ENCODE measurements at regions not wholly inside any gene's neighbourhood (a gene's known extent, or its start where the extent isn't known, plus 50 kb on each side); places are given as distances from the start of the nearest gene placed in this dataset.

DNA sequence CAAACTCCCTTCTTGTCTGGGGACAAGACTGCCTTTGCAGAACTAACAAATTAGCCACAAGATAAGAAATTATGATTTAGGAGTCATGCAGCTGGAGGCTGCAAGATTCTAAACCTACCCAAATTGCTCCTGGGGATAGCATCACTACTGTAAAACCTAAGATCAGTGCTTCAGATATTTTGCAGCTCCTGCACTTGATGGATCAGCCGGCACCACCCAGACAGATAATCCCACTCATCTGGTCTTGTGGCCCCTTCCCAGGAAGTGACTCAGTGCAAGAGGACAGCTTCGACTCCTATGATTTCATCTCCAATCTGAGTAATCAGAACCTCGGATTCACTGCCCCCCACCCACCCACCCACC is 181.9 kb downstream of the AKR1D1 start:
- DNase-seq, result peak; percentile 39

GRCh38 chr7:138259675-138260074 is 183.4 kb downstream of the AKR1D1 start:
- DNase-seq, result no peak

DNA sequence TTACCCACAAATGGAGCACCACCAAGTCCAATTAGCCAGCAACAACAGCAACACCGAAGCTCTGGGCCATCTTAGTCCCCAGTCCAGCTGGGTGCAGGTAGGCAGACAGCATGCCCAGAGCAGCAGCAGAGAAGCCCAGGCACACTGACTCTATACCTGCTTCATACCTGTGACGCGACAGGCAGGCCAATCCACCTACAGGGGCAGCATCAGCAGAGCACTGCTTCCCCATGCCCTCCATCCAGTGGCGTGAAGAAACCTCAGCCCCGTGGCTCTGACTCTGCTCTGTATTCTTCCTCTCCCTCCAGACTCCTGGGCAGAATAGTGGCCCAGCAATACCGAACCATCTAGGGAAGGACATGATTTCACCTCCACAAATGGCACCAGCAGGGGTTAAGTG is 191.7 kb downstream of the AKR1D1 start:
- DNase-seq, result no peak

GRCh38 chr7:138276891-138277290 is 183.2 kb upstream of the TRIM24 start:
- no peak for DNase-seq

DNA sequence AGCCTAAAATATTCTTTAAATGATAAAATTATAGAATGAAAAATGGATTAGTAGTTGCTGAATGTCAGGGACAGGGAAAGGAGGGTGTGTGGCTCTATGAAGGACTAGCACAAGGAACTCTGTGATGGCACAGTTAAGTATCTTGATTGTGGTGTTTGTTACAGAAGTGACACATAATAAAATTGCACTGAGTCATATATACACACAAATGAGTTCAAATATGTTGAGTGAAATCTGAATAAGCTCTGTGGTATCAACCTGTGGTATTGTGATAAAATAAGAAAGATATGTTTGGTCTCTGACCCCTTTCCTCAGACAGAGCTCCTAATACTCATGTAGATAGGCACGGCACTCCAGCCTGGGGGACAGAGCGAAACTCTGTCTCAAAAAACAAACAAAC is 181.5 kb upstream of the TRIM24 start:
- peak; percentile 54 for DNase-seq

- DNase-seq, result no peak
Measured at GRCh38 chr7:138282997-138283396, 177.1 kb upstream of the TRIM24 start.

- no peak for DNase-seq
Measured at GRCh38 chr7:138285129-138285528, 174.9 kb upstream of the TRIM24 start.

- DNase-seq, result no peak
Measured at GRCh38 chr7:138286846-138287245, 173.2 kb upstream of the TRIM24 start.

DNA sequence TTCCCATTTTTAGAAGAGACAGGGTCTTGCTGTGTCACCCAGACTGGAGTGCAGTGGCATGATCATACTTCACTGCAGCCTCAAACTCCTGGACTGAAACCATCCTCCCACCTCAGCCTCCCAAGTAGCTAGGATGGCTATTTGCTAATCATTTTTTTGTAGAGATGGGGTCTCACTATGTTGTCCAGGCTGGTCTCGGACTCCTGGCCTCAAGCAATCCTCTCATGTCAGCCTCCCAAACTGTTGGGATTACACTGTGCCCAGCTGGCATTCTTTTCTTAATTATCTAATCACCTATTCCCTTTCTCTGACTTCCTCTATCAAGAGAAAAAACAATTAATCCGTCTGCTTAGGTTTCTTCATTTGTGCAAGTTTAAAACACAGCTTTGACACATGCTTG is 172.5 kb upstream of the TRIM24 start:
- no peak for DNase-seq

DNA sequence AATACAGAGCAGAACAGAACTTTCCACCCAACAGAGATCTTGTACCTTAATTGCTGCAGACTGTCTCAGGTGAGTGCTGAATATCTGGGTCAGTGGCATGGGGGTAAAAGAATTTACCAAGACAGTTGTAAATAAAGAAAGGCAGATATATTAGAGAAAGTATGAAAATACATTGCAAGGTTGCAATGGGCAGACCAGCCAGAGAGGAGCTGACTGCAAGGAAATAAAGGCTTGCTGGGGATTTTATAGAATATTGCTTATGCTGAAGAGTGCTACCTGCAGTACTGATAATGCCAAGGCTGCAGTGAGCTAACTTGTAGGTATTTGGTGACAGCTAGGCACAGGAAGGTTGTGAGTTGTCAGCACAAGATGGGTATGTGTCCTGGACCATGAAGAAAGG is 171.0 kb upstream of the TRIM24 start:
- no peak for DNase-seq

- no peak for DNase-seq
Measured at GRCh38 chr7:138289864-138290263, 170.2 kb upstream of the TRIM24 start.

DNA sequence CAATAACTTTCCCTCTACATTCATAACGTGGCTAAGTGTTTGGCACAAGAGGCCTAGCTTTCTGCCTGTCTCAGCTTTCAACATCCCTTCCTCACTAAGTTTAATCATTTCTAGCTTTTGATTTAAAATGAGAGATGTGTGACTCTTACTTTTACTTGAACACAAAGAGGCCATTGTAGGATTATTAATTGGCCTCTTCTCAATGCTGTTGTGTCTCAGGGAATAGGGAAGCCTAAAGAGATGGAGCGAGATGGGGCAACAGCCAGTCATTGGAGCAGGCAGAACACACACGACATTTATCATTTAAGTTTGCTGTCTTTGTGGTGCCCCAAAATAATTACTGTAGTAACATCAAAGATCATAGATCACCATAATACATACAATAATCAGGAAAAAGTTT is 167.1 kb upstream of the TRIM24 start:
- no peak for DNase-seq

- no peak for DNase-seq
Measured at GRCh38 chr7:138295049-138295637, 164.9 kb upstream of the TRIM24 start.

DNA sequence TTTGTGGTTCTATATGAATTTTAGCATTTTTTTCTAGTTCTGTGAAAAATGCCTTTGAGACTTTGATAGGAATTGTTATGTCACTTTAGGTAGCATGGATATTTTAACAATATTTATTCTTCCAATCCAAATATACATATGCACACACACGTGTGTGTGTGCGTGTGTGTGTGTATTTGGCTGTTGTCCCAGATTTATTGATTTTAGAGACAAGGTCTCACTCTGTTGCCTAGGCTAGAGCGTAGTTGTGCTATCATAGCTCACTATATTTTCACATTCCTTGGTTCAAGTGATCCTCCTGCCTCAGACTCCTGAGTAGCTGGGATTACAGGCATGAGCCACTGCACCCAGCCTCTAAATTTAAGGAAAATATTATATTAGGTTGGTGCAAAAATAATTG is 162.5 kb upstream of the TRIM24 start:
- no peak for DNase-seq

GRCh38 chr7:138299066-138299465 is 161.0 kb upstream of the TRIM24 start:
- DNase-seq, result peak; percentile 20

DNA sequence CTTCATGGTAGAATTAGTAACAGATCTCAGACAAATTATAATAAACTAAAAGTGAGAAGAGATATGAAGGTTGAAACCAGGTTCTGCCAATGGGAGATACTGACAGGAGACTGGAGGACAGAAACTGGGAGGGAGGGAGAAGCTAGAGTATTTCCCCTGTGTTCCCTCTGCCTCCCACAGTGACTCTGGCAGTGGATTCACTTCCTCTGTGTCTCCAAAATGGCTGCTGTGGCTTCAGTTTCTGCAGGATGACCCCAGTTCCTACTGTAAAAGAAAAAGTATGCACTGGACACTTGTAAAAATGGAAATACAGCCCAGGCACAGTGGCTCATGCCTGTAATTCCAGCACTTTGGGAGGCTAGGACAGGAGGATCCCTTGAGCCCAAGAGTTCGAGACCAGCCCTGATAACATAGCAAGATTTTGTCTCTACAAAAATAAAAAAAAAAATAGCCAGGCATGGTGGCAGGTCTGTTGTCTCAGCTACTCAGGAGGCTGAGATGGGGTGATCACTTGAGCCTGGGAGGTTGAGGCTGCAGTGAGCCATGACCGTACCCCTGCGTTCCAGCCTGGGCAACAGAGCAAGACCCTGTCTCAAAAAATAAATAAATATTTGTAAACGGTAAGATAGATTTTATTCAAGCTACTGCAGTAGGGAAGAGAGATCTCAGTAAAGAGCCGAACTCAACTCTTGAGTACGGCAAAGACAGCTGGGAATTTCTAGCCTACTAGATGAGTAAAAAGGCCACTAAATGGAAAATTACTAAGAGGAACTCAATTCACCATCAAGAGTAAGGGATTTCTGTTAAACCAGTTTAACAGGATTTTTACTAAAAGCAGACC is 156.6 kb upstream of the TRIM24 start:
- DNase-seq, result no peak

DNA sequence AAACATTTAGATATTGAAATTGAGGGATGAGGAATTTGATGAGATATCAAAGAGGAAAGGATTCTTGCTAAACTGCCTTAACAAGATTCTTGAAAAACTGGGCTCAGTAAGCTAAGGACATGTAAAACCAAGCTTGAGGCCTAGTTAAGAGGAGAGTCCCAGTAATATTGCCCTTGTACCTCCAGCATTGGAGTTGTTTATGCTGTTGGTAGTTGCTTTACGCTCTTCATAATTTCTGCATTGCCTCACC is 156.1 kb upstream of the TRIM24 start:
- DNase-seq, result no peak

- DNase-seq, result no peak
Measured at GRCh38 chr7:138307633-138308032, 152.4 kb upstream of the TRIM24 start.

- no peak for DNase-seq
Measured at GRCh38 chr7:138308136-138308535, 151.9 kb upstream of the TRIM24 start.

DNA sequence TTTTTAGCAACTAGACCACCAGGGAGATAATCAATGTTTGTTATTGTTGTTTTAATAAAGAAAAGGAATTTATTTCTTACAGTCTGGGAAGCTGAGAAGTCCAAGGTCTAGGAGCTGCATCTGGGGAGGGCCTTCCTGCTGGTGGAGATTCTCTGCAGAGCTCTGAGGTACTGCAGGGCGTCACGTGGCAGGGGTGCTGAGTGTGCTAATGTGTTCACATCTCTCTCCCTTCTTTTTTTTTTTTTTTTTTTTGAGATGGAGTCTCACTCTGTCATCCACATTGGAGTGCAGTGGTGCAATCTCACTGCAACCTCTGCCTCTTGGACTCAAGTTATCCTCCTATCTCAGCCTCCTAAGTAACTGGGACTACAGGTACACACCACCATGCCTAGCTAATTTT is 150.9 kb upstream of the TRIM24 start:
- DNase-seq, result no peak

- DNase-seq, result no peak
Measured at GRCh38 chr7:138313829-138314178, 146.3 kb upstream of the TRIM24 start.

- DNase-seq, result no peak
Measured at GRCh38 chr7:138316421-138317043, 143.5 kb upstream of the TRIM24 start.

- no peak for DNase-seq
Measured at GRCh38 chr7:138317044-138317596, 142.9 kb upstream of the TRIM24 start.

DNA sequence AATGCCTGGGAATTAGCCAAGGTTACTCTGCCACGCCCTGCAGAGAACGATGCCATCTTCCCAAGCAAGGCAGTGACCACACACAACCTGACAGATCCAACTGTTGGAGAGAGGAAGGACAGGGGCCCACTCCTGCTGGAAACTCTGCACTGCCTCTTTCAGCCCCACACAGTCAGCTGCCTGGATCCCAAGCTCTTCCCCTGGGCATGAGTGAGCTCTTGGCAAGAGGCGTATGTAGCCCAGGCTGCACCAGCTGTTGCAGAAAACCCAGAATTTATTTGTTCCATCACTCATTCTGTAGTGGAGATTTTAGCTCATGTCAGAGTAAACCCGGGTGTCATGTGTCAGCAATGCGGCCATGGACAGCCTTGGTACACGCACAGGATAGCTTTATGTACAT is 135.1 kb upstream of the TRIM24 start:
- DNase-seq, result no peak

DNA sequence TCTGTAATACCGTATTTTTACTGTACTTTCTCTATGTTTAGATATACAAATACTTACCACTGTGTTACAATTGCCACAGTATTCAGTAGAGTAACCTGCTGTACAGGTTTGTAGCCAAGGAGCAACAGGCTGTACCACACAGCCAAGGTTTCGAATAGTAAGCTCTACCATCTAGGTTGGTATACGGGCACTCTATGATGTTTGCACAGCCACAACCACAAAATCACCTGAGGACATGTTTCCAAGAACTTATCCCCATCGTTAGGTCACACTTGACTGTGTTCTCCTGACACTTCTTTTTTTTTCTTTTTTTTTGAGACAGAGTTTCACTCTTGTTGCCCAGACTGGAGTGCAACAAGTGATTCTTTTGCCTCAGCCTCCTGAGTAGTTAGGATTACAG is 134.6 kb upstream of the TRIM24 start:
- no peak for DNase-seq
